Prostate gland (tissue), 2 donors: ENCODE measurements at regions not wholly inside any gene's neighbourhood (a gene's known extent, or its start where the extent isn't known, plus 50 kb on each side); places are given as distances from the start of the nearest gene placed in this dataset.

Experiments
- CTCF ChIP-seq, 4 experiments: fragments of 200-600 bp in 2 of 4; fragments of 450-650 bp in 2 of 4; sonication (generic) in 2 of 4; IDR thresholded peaks; 1 replicate in 3 of 4; 2 replicates in 1 of 4; pipeline ENCODE4 v1.5.1; 2016 to 2019; ENCODE audit warnings: antibody characterized with exemption in 4 of 4, mild to moderate bottlenecking in 2 of 4, moderate library complexity in 2 of 4
- POLR2A ChIP-seq: fragments of 450-650 bp; IDR thresholded peaks from one replicate; pipeline ENCODE4 v1.6.1; 2016; ENCODE audit warnings: antibody characterized with exemption, mild to moderate bottlenecking

- TF ChIP-seq CTCF (IDR thresholded peaks at IDR 0.05) (no peak), POLR2A (no peak)
Measured at GRCh38 chr17:17402558-17402957, 74.2 kb upstream of the MED9 start.
